GM12878 (cell line): ENCODE measurements at regions not wholly inside any gene's neighbourhood (a gene's known extent, or its start where the extent isn't known, plus 50 kb on each side); places are given as distances from the start of the nearest gene placed in this dataset.

Experiments
- ATAC-seq: fragments of 200-7000 bp; cut with Tn5 transposase; 3 replicates; pipeline ENCODE4 v1.9.1; 2020; ENCODE audit warnings: mild to moderate bottlenecking, moderate library complexity
- BruUV-seq: library from RNA; stranded (reverse); fragments of 400-500 nt; replicated peaks from 2 replicates; lab custom pipeline; 2021; lab: Mats Ljungman, UMichigan
- CTCF ChIA-PET: fragments of 300-600 bp; sonication (Branson Sonifier 250); formaldehyde crosslinking; extraction: SDS; loops from one replicate; lab custom pipeline; 2021; ENCODE audit warnings: inconsistent platforms; lab: Yijun Ruan, JAX
- POLR2A ChIA-PET: fragments of 350-600 bp; formaldehyde crosslinking; extraction: SDS; loops from one replicate; lab custom pipeline; 2021; ENCODE audit warnings: inconsistent platforms; lab: Charles Lee
- RAD21 ChIA-PET: fragments of 300-600 bp; sonication (Branson Sonifier 250); formaldehyde crosslinking; loops from one replicate; lab custom pipeline; 2023; ENCODE audit warnings: antibody characterized with exemption; ENCODE audit not compliant: unreplicated experiment; lab: Charles Lee
- SMC1A ChIA-PET: fragments of 300-600 bp; sonication (Branson Sonifier 250); formaldehyde crosslinking; loops from one replicate; lab custom pipeline; 2023; ENCODE audit not compliant: unreplicated experiment, uncharacterized antibody; lab: Charles Lee
- DNase-seq: peaks from one replicate; pipeline ENCODE4 v3.0.0-alpha.2; 2011; ENCODE audit warnings: low read depth, low spot score
- FAIRE-seq: peaks from 3 replicates; lab custom pipeline; 2011; peaks lifted over from hg19 to GRCh38; lab: Jason Lieb, UNC
- H2AFZ ChIP-seq: 2 replicates; pipeline ENCODE4 v1.6.0; 2011; ENCODE audit warnings: low read depth, low read length, control low read depth; ENCODE audit not compliant: control insufficient read depth
- H3K27ac ChIP-seq: 2 replicates; pipeline ENCODE4 v1.5.1; 2011; ENCODE audit warnings: control low read depth; ENCODE audit not compliant: control insufficient read depth, insufficient read depth
- H3K27me3 ChIP-seq, 2 experiments: replicated peaks in 1 of 2; 2 replicates each; pipeline versions ENCODE4 v1.6.0 to v1.6.1; 2011; ENCODE audit warnings: low read length in 1 of 2; ENCODE audit not compliant: control insufficient read depth in 2 of 2, insufficient read depth in 2 of 2
- H3K36me3 ChIP-seq, 2 experiments: 2 replicates each; pipeline ENCODE4 v1.5.1; 2011; ENCODE audit warnings: low read length in 1 of 2; ENCODE audit not compliant: control insufficient read depth in 2 of 2, insufficient read depth in 2 of 2
- H3K4me1 ChIP-seq: 2 replicates; pipeline ENCODE4 v1.6.1; 2011; ENCODE audit warnings: mild to moderate bottlenecking, low read length, moderate library complexity, mixed read lengths; ENCODE audit not compliant: control insufficient read depth, insufficient read depth
- H3K4me2 ChIP-seq: 2 replicates; pipeline ENCODE4 v1.6.0; 2011; ENCODE audit warnings: control low read depth; ENCODE audit not compliant: control insufficient read depth, insufficient read depth
- H3K4me3 ChIP-seq: fragments of 200-600 bp; sonication (generic); 2 replicates; pipeline ENCODE4 v1.5.1; 2016
- H3K79me2 ChIP-seq: 2 replicates; pipeline ENCODE4 v1.6.0; 2011; ENCODE audit warnings: low read length; ENCODE audit not compliant: control insufficient read depth, insufficient read depth
- H3K9ac ChIP-seq: 2 replicates; pipeline ENCODE4 v1.8.0; 2011; ENCODE audit warnings: low read length, control low read depth, mixed read lengths; ENCODE audit not compliant: control insufficient read depth, insufficient read depth
- H3K9me3 ChIP-seq: replicated peaks from 3 replicates; pipeline ENCODE4 v1.5.1; 2011; ENCODE audit warnings: mild to moderate bottlenecking, low read length; ENCODE audit not compliant: control insufficient read depth, insufficient read depth
- H4K20me1 ChIP-seq: 2 replicates; pipeline ENCODE4 v1.6.0; 2011; ENCODE audit not compliant: control insufficient read depth, insufficient read depth
- BCL3 ChIP-seq: IDR thresholded peaks from 2 replicates; pipeline ENCODE4 v1.6.1; 2011; ENCODE audit warnings: borderline replicate concordance, low read depth, mild to moderate bottlenecking, moderate library complexity, low read length; ENCODE audit not compliant: insufficient read depth, poor library complexity, severe bottlenecking
- CBFB ChIP-seq: IDR thresholded peaks from 2 replicates; pipeline ENCODE4 v1.6.1; 2016; ENCODE audit warnings: antibody characterized with exemption, low read depth
- CHD1 ChIP-seq: IDR thresholded peaks from 2 replicates; pipeline ENCODE4 v1.6.1; 2012; ENCODE audit warnings: low read depth, low read length, improper control_type of control experiment
- E4F1 ChIP-seq: fragments of 450-650 bp; IDR thresholded peaks from 2 replicates; pipeline ENCODE4 v1.6.1; 2018; ENCODE audit warnings: borderline replicate concordance, mild to moderate bottlenecking; ENCODE audit not compliant: partially characterized antibody
- JUNB ChIP-seq: IDR thresholded peaks from 2 replicates; pipeline ENCODE4 v1.6.1; 2016; ENCODE audit warnings: antibody characterized with exemption, mild to moderate bottlenecking
- POLR2AphosphoS2 ChIP-seq: IDR thresholded peaks from 2 replicates; pipeline ENCODE4 v1.6.1; 2011; ENCODE audit warnings: low read depth, mild to moderate bottlenecking, low read length, improper control_type of control experiment, moderate library complexity
- STAT1 ChIP-seq: fragments of 450-650 bp; conservative IDR thresholded peaks from 2 replicates; pipeline ENCODE4 v1.6.1; 2014; ENCODE audit warnings: antibody characterized with exemption, mild to moderate bottlenecking
- SUZ12 ChIP-seq: fragments of 200-600 bp; sonication (generic); IDR thresholded peaks from one replicate; pipeline ENCODE4 v1.6.1; 2018; ENCODE audit warnings: antibody characterized with exemption, mild to moderate bottlenecking; ENCODE audit not compliant: unreplicated experiment
- WGBS: methylation state at CpG from one replicate; pipeline ENCODE4 v1.1.6; 2016; ENCODE audit warnings: low lambda C conversion rate; ENCODE audit not compliant: insufficient replicate concordance, insufficient coverage; ENCODE audit errors: missing lambda C conversion rate; 5-methylcytosine and 5-hydroxymethylcytosine counted together
- in situ Hi-C: fragments of 300-500 bp; cut with MboI; formaldehyde crosslinking; loops from 9 replicates; pipeline ENCODE4 v1.14.3; 2018; ENCODE audit warnings: mixed read lengths
- intact Hi-C: fragments of 100-400 bp; cut with micrococcal nuclease; formaldehyde crosslinking; loops from one replicate; pipeline ENCODE4 v1.14.2; 2022; ENCODE audit not compliant: unreplicated experiment

- TF ChIP-seq E4F1 = no peak
- no peak for TF ChIP-seq JUNB
- TF ChIP-seq SUZ12 = no peak
- TF ChIP-seq CBFB = no peak
- TF ChIP-seq CHD1 = no peak
Measured at GRCh38 chr6:144855375-144855774, 570.2 kb downstream of the UTRN start (continued).

GRCh38 chr6:144855812-144856531, 570.8 kb downstream of the UTRN start:
- no peak for TF ChIP-seq STAT1
- TF ChIP-seq BCL3 = peak; percentile 21
- TF ChIP-seq POLR2AphosphoS2 = peak; percentile 33; the same call in 1 of the 2 replicates
- H3K4me1 ChIP-seq = no peaks in the 10 kb centered on the region
- H2AFZ ChIP-seq = no peak overlapping the region
- no peak overlapping the region for H3K4me3 ChIP-seq
- intact Hi-C loops (no loop called here), in situ Hi-C loops (no loop called here)
- SMC1A ChIA-PET = no interaction called here
- H3K27ac ChIP-seq = no peak overlapping the region
- H3K9me3 ChIP-seq = no peaks in the 10 kb centered on the region; the same call in 2 of the 3 replicates
- no TSS peak for BruUV-seq
- CTCF ChIA-PET = interaction anchor here (0.6 kb wide), 1 partner anchor 413 kb away, joined by 3 read pairs; no protein-coding TSS in a partner anchor
- ATAC-seq (no peak; the same call in 2 of the 3 replicates), FAIRE-seq (no peak), DNase-seq (no peak)
- RAD21 ChIA-PET = no interaction called here
- no peaks in the 10 kb centered on the region for H3K36me3 ChIP-seq
- H3K27me3 ChIP-seq = no peaks in the 10 kb centered on the region
- H4K20me1 ChIP-seq = no peaks in the 10 kb centered on the region
- no peak overlapping the region for H3K9ac ChIP-seq
- H3K4me2 ChIP-seq = no peak overlapping the region
- WGBS = 29% methylated on average over 2 of the region's 2 CpGs
- POLR2A ChIA-PET = no interaction called here
- no peaks in the 10 kb centered on the region for H3K79me2 ChIP-seq
